ENCODE measurements at regions not wholly inside any gene's neighbourhood (a gene's known extent, or its start where the extent isn't known, plus 50 kb on each side); places are given as distances from the start of the nearest gene placed in this dataset.

DNA sequence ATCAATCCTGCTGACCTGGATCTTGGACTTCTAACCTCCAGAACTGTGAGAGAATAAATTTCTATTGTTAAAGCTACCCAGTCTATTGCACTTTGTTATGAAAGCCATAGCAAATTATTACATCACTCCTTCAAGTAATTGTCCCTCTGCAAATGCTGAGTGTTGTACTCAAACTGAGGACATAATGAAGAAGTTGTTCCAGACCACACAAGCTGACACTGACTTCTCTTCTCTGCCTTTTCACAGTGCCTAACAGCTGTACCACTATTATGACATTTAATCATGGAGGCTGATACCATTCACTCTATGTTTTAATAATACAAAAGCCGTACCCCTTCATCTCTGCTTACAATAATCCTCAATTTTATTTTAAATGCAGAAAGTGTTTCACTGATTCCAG is 424.1 kb upstream of the PIK3C3 start:
- no peaks in the 10 kb centered on the region for H3K4me1 ChIP-seq (ENCODE audit: control insufficient read depth, insufficient read depth, low read length)
- 0% methylated on average over 1 of the region's 1 CpG for WGBS (ENCODE audit: insufficient coverage, insufficient replicate concordance, low lambda C conversion rate, missing lambda C conversion rate)
- in situ Hi-C loops (cut with MboI), result no loop called here
- ChIA-PET SMC1A (ENCODE audit: uncharacterized antibody, unreplicated experiment) (no interaction called here), CTCF (no interaction called here), RAD21 (ENCODE audit: unreplicated experiment) (no interaction called here), POLR2A (no interaction called here)
- no peak overlapping the region for H3K4me2 ChIP-seq (ENCODE audit: control insufficient read depth, insufficient read depth)
- no peaks in the 10 kb centered on the region for H3K9me3 ChIP-seq (replicated peaks; ENCODE audit: control insufficient read depth, insufficient read depth, low read length)
- no peak overlapping the region for H3K27ac ChIP-seq (ENCODE audit: control insufficient read depth, insufficient read depth)
- no peak for ATAC-seq
- no peaks in the 10 kb centered on the region for H3K79me2 ChIP-seq (ENCODE audit: control insufficient read depth, insufficient read depth, low read length)
- FAIRE-seq, result no peak
- no TSS peak for BruUV-seq (replicated peaks)
- intact Hi-C loops (cut with micrococcal nuclease; ENCODE audit: unreplicated experiment), result no loop called here
- TF ChIP-seq CREB1 (IDR thresholded peaks at IDR 0.05; ENCODE audit: low read depth), result no peak
- no peak for TF ChIP-seq SREBF1 (IDR thresholded peaks at IDR 0.05; ENCODE audit: low read length)
- no peak for TF ChIP-seq NR2C1 (IDR thresholded peaks at IDR 0.05)
- TF ChIP-seq, protein P1, sequence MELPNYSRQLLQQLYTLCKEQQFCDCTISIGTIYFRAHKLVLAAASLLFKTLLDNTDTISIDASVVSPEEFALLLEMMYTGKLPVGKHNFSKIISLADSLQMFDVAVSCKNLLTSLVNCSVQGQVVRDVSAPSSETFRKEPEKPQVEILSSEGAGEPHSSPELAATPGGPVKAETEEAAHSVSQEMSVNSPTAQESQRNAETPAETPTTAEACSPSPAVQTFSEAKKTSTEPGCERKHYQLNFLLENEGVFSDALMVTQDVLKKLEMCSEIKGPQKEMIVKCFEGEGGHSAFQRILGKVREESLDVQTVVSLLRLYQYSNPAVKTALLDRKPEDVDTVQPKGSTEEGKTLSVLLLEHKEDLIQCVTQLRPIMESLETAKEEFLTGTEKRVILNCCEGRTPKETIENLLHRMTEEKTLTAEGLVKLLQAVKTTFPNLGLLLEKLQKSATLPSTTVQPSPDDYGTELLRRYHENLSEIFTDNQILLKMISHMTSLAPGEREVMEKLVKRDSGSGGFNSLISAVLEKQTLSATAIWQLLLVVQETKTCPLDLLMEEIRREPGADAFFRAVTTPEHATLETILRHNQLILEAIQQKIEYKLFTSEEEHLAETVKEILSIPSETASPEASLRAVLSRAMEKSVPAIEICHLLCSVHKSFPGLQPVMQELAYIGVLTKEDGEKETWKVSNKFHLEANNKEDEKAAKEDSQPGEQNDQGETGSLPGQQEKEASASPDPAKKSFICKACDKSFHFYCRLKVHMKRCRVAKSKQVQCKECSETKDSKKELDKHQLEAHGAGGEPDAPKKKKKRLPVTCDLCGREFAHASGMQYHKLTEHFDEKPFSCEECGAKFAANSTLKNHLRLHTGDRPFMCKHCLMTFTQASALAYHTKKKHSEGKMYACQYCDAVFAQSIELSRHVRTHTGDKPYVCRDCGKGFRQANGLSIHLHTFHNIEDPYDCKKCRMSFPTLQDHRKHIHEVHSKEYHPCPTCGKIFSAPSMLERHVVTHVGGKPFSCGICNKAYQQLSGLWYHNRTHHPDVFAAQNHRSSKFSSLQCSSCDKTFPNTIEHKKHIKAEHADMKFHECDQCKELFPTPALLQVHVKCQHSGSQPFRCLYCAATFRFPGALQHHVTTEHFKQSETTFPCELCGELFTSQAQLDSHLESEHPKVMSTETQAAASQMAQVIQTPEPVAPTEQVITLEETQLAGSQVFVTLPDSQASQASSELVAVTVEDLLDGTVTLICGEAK (IDR thresholded peaks at IDR 0.05; ENCODE audit: borderline replicate concordance), result no peak
- TF ChIP-seq, protein P2, sequence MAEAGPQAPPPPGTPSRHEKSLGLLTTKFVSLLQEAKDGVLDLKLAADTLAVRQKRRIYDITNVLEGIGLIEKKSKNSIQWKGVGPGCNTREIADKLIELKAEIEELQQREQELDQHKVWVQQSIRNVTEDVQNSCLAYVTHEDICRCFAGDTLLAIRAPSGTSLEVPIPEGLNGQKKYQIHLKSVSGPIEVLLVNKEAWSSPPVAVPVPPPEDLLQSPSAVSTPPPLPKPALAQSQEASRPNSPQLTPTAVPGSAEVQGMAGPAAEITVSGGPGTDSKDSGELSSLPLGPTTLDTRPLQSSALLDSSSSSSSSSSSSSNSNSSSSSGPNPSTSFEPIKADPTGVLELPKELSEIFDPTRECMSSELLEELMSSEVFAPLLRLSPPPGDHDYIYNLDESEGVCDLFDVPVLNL (IDR thresholded peaks at IDR 0.05; ENCODE audit: low read depth, low read length), result no peak
- TF ChIP-seq SMAD1 (IDR thresholded peaks at IDR 0.05; ENCODE audit: low read depth, partially characterized antibody), result no peak
- TF ChIP-seq WRNIP1 (IDR thresholded peaks at IDR 0.05; ENCODE audit: borderline replicate concordance, low read depth, low read length), result no peak
- TF ChIP-seq ZNF24 (IDR thresholded peaks at IDR 0.05), result no peak
- TF ChIP-seq ZBTB33 (IDR thresholded peaks at IDR 0.05), result no peak
- no peak for TF ChIP-seq MTA2 (IDR thresholded peaks at IDR 0.05; ENCODE audit: low read depth)
- TF ChIP-seq TCF7 (IDR thresholded peaks at IDR 0.05; ENCODE audit: borderline replicate concordance), result no peak
- no peak for TF ChIP-seq RAD51 (IDR thresholded peaks at IDR 0.05)
- no peak for TF ChIP-seq KAT2A (conservative IDR thresholded peaks at IDR 0.05; ENCODE audit: control insufficient read depth, low read depth, low read length)
- TF ChIP-seq ESRRA (IDR thresholded peaks at IDR 0.05; ENCODE audit: low read length), result no peak
- no peak for TF ChIP-seq ZNF274 (IDR thresholded peaks at IDR 0.05; ENCODE audit: insufficient read depth, insufficient read length)
- TF ChIP-seq CHD4 (IDR thresholded peaks at IDR 0.05), result no peak
- no peak for TF ChIP-seq PML (IDR thresholded peaks at IDR 0.05; ENCODE audit: low read length)
- no peak for TF ChIP-seq TCF3 (IDR thresholded peaks at IDR 0.05; ENCODE audit: borderline replicate concordance, insufficient read depth, low read depth, low read length)
- no peak for TF ChIP-seq GABPA (IDR thresholded peaks at IDR 0.05; ENCODE audit: low read depth)
- TF ChIP-seq NR2F1 (conservative IDR thresholded peaks at IDR 0.05), result no peak
- DNase-seq (ENCODE audit: low read depth, low spot score), result no peak
- no peak overlapping the region for H2AFZ ChIP-seq (ENCODE audit: control insufficient read depth, low read depth, low read length)
- no peaks in the 10 kb centered on the region for H3K36me3 ChIP-seq (ENCODE audit: control insufficient read depth in 2 of 2, insufficient read depth in 2 of 2, low read length in 1 of 2)
- no peak overlapping the region for H3K4me3 ChIP-seq
- H4K20me1 ChIP-seq (ENCODE audit: control insufficient read depth, insufficient read depth), result no peaks in the 10 kb centered on the region
- H3K9ac ChIP-seq (ENCODE audit: control insufficient read depth, insufficient read depth, low read length), result no peak overlapping the region
- H3K27me3 ChIP-seq (replicated peaks in 1 of 2; ENCODE audit: control insufficient read depth in 2 of 2, insufficient read depth in 2 of 2, low read length in 1 of 2), result no peaks in the 10 kb centered on the region

Measured in GM12878 (cell line).